Erythroblast (primary cell): ENCODE measurements at regions not wholly inside any gene's neighbourhood (a gene's known extent, or its start where the extent isn't known, plus 50 kb on each side); places are given as distances from the start of the nearest gene placed in this dataset.

Experiments
- GATA1 ChIP-seq: IDR thresholded peaks from 2 replicates; pipeline ENCODE4 v1.6.1; 2011; ENCODE audit warnings: low read depth, mild to moderate bottlenecking, control low read depth, low read length, moderate library complexity
- POLR2A ChIP-seq: IDR thresholded peaks from 2 replicates; pipeline ENCODE4 v1.6.1; 2011; ENCODE audit warnings: mild to moderate bottlenecking, low read length

DNA sequence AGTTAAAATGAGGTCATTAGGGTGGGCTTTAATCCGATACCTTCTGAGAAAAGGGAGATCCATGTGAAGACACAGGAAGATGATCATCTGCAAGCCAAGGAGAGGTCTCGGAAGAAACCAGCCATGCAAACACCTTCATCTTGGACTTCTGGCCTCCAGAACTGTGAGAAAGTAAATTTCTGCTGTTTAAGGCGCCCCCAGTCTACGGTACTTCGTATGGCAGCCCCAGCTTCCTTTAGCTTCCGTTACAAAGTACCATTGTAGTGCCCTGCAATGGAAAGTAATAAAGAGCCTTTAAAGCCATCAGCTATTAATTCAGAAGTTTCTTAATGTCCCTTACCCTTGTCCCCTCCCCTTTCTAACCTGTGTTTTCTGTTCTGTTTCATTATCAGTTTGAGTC lies 308.1 kb downstream of the AACS start:
- TF ChIP-seq POLR2A (no peak), GATA1 (no peak)
